ENCODE measurements at regions not wholly inside any gene's neighbourhood (a gene's known extent, or its start where the extent isn't known, plus 50 kb on each side); places are given as distances from the start of the nearest gene placed in this dataset.

- peaks cover 45% of the 10 kb centered on the region for H3K27me3 Mint-ChIP-seq (ENCODE audit: low read depth)
- no peaks in the 10 kb centered on the region for H3K9me3 Mint-ChIP-seq
- H3K4me3 Mint-ChIP-seq, result no peak overlapping the region
- H3K4me1 Mint-ChIP-seq, result no peaks in the 10 kb centered on the region
- no peaks in the 10 kb centered on the region for H3K36me3 Mint-ChIP-seq (ENCODE audit: low read depth)
- no peak overlapping the region for H3K27ac Mint-ChIP-seq
- TF ChIP-seq, protein P1, sequence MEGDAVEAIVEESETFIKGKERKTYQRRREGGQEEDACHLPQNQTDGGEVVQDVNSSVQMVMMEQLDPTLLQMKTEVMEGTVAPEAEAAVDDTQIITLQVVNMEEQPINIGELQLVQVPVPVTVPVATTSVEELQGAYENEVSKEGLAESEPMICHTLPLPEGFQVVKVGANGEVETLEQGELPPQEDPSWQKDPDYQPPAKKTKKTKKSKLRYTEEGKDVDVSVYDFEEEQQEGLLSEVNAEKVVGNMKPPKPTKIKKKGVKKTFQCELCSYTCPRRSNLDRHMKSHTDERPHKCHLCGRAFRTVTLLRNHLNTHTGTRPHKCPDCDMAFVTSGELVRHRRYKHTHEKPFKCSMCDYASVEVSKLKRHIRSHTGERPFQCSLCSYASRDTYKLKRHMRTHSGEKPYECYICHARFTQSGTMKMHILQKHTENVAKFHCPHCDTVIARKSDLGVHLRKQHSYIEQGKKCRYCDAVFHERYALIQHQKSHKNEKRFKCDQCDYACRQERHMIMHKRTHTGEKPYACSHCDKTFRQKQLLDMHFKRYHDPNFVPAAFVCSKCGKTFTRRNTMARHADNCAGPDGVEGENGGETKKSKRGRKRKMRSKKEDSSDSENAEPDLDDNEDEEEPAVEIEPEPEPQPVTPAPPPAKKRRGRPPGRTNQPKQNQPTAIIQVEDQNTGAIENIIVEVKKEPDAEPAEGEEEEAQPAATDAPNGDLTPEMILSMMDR (IDR thresholded peaks at IDR 0.05; ENCODE audit: unreplicated experiment in 3 of 3), result no peak
These were observed 656.7 kb downstream of the AJAP1 start for GRCh38 chr1:5311147-5311546.

GRCh38 chr1:5308249-5308648 lies 653.8 kb downstream of the AJAP1 start:
- no peaks in the 10 kb centered on the region for H3K36me3 Mint-ChIP-seq (ENCODE audit: low read depth)
- TF ChIP-seq, protein P1 (IDR thresholded peaks at IDR 0.05; ENCODE audit: unreplicated experiment in 3 of 3), result no peak
- H3K4me3 Mint-ChIP-seq, result no peak overlapping the region
- H3K27ac Mint-ChIP-seq, result no peak overlapping the region
- no peaks in the 10 kb centered on the region for H3K4me1 Mint-ChIP-seq
- peaks cover 34% of the 10 kb centered on the region for H3K27me3 Mint-ChIP-seq (ENCODE audit: low read depth)
- no peaks in the 10 kb centered on the region for H3K9me3 Mint-ChIP-seq

DNA sequence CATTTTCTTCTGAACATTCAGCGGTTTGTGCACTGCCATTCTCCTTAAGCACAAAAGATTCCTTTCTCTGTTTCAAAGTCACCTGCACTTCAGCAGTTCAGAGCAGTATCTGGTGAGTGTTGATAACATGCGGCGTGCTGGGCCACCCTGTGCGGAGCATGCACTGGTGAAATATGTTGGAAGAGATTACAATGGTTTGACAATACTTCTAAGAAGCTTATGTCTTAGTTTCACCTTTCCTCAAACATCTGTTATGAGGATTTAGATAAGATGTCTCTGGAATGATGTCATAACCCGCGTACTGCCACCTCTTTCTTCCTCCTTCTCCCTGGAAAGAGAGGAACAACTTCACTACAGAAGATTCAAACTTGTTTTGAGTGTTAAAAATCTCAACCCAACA lies 650.3 kb downstream of the AJAP1 start:
- Mint-ChIP-seq H3K9me3 (no peaks in the 10 kb centered on the region), H3K4me3 (no peak overlapping the region), H3K36me3 (ENCODE audit: low read depth) (no peaks in the 10 kb centered on the region), H3K27me3 (ENCODE audit: low read depth) (peaks cover 35% of the 10 kb centered on the region), H3K27ac (no peak overlapping the region), H3K4me1 (no peaks in the 10 kb centered on the region)
- TF ChIP-seq, protein P1 (IDR thresholded peaks at IDR 0.05; ENCODE audit: unreplicated experiment in 3 of 3), result no peak

DNA sequence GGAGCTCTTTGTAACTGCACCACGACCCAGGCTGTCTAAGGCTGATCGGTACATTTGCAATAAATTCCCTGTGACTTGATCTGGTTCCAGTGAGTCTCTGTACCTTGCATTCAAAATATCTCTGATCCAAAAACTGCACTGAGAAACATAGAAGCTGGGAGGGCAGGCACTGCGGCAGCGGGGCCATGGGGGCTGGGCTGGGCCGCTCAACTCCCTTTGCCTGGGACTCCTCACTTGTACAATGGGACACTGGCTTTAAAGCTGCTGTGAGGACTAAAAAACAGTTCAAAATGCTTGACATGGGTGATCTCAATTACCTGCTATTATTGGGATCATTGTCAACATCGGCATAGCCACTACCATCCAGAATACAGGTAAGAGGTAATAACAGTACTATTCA lies 644.0 kb downstream of the AJAP1 start:
- TF ChIP-seq, protein P1 (IDR thresholded peaks at IDR 0.05; ENCODE audit: unreplicated experiment in 3 of 3), result no peak
- no peaks in the 10 kb centered on the region for H3K36me3 Mint-ChIP-seq (ENCODE audit: low read depth)
- no peaks in the 10 kb centered on the region for H3K9me3 Mint-ChIP-seq
- H3K4me1 Mint-ChIP-seq, result peaks cover 25% of the 10 kb centered on the region
- no peak overlapping the region for H3K27ac Mint-ChIP-seq
- H3K4me3 Mint-ChIP-seq, result no peak overlapping the region
- H3K27me3 Mint-ChIP-seq (ENCODE audit: low read depth), result peaks cover 63% of the 10 kb centered on the region

- Mint-ChIP-seq H3K36me3 (ENCODE audit: low read depth) (no peaks in the 10 kb centered on the region), H3K4me3 (no peak overlapping the region), H3K27me3 (ENCODE audit: low read depth) (peaks cover 64% of the 10 kb centered on the region), H3K4me1 (peaks cover 25% of the 10 kb centered on the region), H3K9me3 (no peaks in the 10 kb centered on the region), H3K27ac (no peak overlapping the region)
- TF ChIP-seq, protein P1 (IDR thresholded peaks at IDR 0.05; ENCODE audit: unreplicated experiment in 3 of 3), result no peak
These were observed 643.5 kb downstream of the AJAP1 start for GRCh38 chr1:5297886-5298239.

DNA sequence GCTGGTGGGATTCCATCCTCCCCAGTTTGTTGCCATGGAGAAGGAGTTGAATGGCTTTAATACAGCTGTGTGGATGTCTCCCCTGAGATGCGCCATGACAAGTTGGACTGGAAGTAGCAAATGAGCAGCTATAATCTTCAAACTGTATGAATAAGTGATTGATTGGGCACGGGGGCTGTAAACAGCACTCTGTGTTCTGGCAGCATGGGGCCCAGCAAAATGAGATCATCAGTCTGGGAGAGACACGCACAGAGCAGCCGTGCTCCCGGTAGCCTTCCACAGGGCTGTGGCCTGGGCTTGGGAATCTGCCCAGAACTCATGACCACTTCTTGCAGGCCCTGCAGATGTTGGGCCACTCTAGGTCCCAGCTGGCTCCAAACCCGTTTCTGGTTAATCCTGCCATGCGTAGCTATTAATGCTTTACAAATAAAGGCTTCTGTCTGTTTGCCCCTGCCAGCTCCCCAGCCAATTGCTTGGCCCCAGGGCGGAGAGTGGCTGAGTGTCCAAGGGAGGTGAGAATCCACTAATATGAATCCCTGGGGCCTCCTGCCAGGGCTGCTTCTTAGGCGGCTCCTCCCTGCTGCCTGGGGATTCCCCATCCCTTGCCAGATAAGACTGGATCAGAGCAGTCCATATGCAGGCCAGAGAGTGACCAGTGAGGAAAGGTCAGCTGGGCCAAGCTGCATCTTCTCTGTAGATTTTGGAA lies 642.9 kb downstream of the AJAP1 start:
- Mint-ChIP-seq H3K4me3 (no peak overlapping the region), H3K36me3 (ENCODE audit: low read depth) (no peaks in the 10 kb centered on the region), H3K27me3 (ENCODE audit: low read depth) (peaks cover 60% of the 10 kb centered on the region), H3K27ac (no peak overlapping the region), H3K4me1 (peaks cover 25% of the 10 kb centered on the region), H3K9me3 (no peaks in the 10 kb centered on the region)
- TF ChIP-seq, protein P1 (IDR thresholded peaks at IDR 0.05; ENCODE audit: unreplicated experiment in 3 of 3), result no peak
